H1 (cell line): ENCODE measurements at regions not wholly inside any gene's neighbourhood (a gene's known extent, or its start where the extent isn't known, plus 50 kb on each side); places are given as distances from the start of the nearest gene placed in this dataset.

ENCODE experiments used
- CTCF ChIA-PET: fragments of 300-600 bp; sonication (Branson Sonifier 250); formaldehyde crosslinking; loops from one replicate; lab custom pipeline; 2021; ENCODE audit not compliant: partially characterized antibody; lab: Charles Lee
- POLR2A ChIA-PET: fragments of 300-600 bp; sonication (Branson Sonifier 250); formaldehyde crosslinking; loops from one replicate; lab custom pipeline; 2021; ENCODE audit warnings: inconsistent platforms; ENCODE audit not compliant: partially characterized antibody; lab: Charles Lee
- DNase-seq, 2 experiments: peaks; one replicate each; pipeline versions ENCODE4 v3.0.0 to v3.0.0-alpha.2; 2010 to 2022; ENCODE audit warnings: low spot score in 2 of 2, low read depth in 1 of 2, mixed read lengths in 1 of 2
- FAIRE-seq: peaks from 2 replicates; lab custom pipeline; 2011; peaks lifted over from hg19 to GRCh38; lab: Jason Lieb, UNC
- H2AFZ ChIP-seq: 2 replicates; pipeline ENCODE4 v1.8.1; 2012; ENCODE audit warnings: low read length, inconsistent platforms
- H2AK5ac ChIP-seq: 2 replicates; pipeline ENCODE4 v1.6.1; 2013; ENCODE audit warnings: low read depth, low read length
- H2BK120ac ChIP-seq: replicated peaks from 2 replicates; pipeline ENCODE3; 2013; ENCODE audit warnings: low read depth, low read length, inconsistent platforms
- H2BK12ac ChIP-seq: 2 replicates; pipeline ENCODE4 v1.6.1; 2013; ENCODE audit warnings: low read depth, low read length
- H2BK15ac ChIP-seq: 2 replicates; pipeline ENCODE4 v1.6.1; 2013; ENCODE audit warnings: low read length
- H2BK20ac ChIP-seq: 2 replicates; pipeline ENCODE4 v1.6.1; 2013; ENCODE audit warnings: low read length
- H2BK5ac ChIP-seq: 2 replicates; pipeline ENCODE4 v1.6.1; 2013; ENCODE audit warnings: low read depth, low read length
- H3K14ac ChIP-seq: 2 replicates; pipeline ENCODE4 v1.6.1; 2013; ENCODE audit warnings: inconsistent platforms; ENCODE audit not compliant: insufficient read length
- H3K18ac ChIP-seq: 2 replicates; pipeline ENCODE4 v1.6.1; 2013; ENCODE audit warnings: low read length; ENCODE audit errors: extremely low read depth
- H3K23ac ChIP-seq: 2 replicates; pipeline ENCODE4 v1.6.1; 2013; ENCODE audit warnings: inconsistent platforms; ENCODE audit not compliant: insufficient read length
- H3K23me2 ChIP-seq: 2 replicates; pipeline ENCODE4 v1.6.1; 2013; ENCODE audit warnings: low read depth, low read length
- H3K27ac ChIP-seq: 2 replicates; pipeline ENCODE4 v1.6.1; 2011; ENCODE audit warnings: low read depth, low read length, inconsistent platforms
- H3K27me3 ChIP-seq, 4 experiments: replicated peaks in 1 of 4; 1 replicate in 1 of 4; 2 replicates in 3 of 4; pipeline versions ENCODE4 v1.6.1 to v1.8.1; 2011 to 2013; ENCODE audit warnings: low read length in 3 of 4, mild to moderate bottlenecking in 3 of 4, inconsistent platforms in 2 of 4, mixed read lengths in 2 of 4, moderate library complexity in 1 of 4; ENCODE audit not compliant: control insufficient read depth in 3 of 4, insufficient read depth in 3 of 4; ENCODE audit errors: extremely low read depth in 1 of 4
- H3K36me3 ChIP-seq, 4 experiments: 2 replicates each; pipeline versions ENCODE4 v1.6.1 to v1.8.1; 2011 to 2013; ENCODE audit warnings: mild to moderate bottlenecking in 4 of 4, low read length in 3 of 4, moderate library complexity in 2 of 4, control low read depth in 1 of 4, inconsistent platforms in 1 of 4; ENCODE audit not compliant: insufficient read depth in 4 of 4, control insufficient read depth in 2 of 4
- H3K4ac ChIP-seq: replicated peaks from 2 replicates; pipeline ENCODE3; 2013; ENCODE audit warnings: low read length, low read depth, mixed read lengths, inconsistent platforms; ENCODE audit not compliant: insufficient read length
- H3K4me1 ChIP-seq, 4 experiments: replicated peaks in 1 of 4; 1 replicate in 1 of 4; 2 replicates in 3 of 4; pipeline versions ENCODE4 v1.6.1 to v1.8.1; 2011 to 2013; ENCODE audit warnings: low read length in 3 of 4, inconsistent platforms in 2 of 4, mixed read lengths in 1 of 4; ENCODE audit not compliant: insufficient read depth in 4 of 4, control insufficient read depth in 3 of 4
- H3K4me2 ChIP-seq, 2 experiments: 2 replicates each; pipeline versions ENCODE4 v1.6.1 to v1.8.1; 2011 to 2013; ENCODE audit warnings: low read depth in 2 of 2, low read length in 2 of 2, control low read depth in 1 of 2, inconsistent platforms in 1 of 2, mild to moderate bottlenecking in 1 of 2; ENCODE audit not compliant: insufficient read depth in 1 of 2
- H3K4me3 ChIP-seq, 4 experiments: fragments of 200-600, 300-600 bp in 1 of 4; sonication (generic), shearing (Covaris generic), sonication (Bioruptor Twin) in 1 of 4; 2 replicates each; pipeline versions ENCODE4 v1.5.1 to v1.8.1; 2011 to 2016; ENCODE audit warnings: low read length in 4 of 4, low read depth in 3 of 4, control low read depth in 2 of 4, inconsistent platforms in 2 of 4, mild to moderate bottlenecking in 2 of 4, mixed read lengths in 1 of 4, moderate library complexity in 1 of 4; ENCODE audit not compliant: insufficient read depth in 2 of 4; ENCODE audit errors: extremely low read depth in 1 of 4
- H3K56ac ChIP-seq: replicated peaks from 2 replicates; pipeline ENCODE3; 2013; ENCODE audit warnings: low read depth, mild to moderate bottlenecking, mixed read lengths, low read length, inconsistent platforms; ENCODE audit not compliant: insufficient read length
- H3K79me1 ChIP-seq: 2 replicates; pipeline ENCODE4 v1.6.1; 2013; ENCODE audit warnings: low read depth, low read length, control low read depth
- H3K79me2 ChIP-seq, 2 experiments: 2 replicates each; pipeline versions ENCODE4 v1.6.1 to v1.8.1; 2012 to 2013; ENCODE audit warnings: low read length in 2 of 2, mild to moderate bottlenecking in 2 of 2, inconsistent platforms in 1 of 2; ENCODE audit not compliant: insufficient read depth in 2 of 2, control insufficient read depth in 1 of 2
- H3K9ac ChIP-seq, 4 experiments: replicated peaks in 1 of 4; 1 replicate in 1 of 4; 2 replicates in 3 of 4; pipeline versions ENCODE4 v1.6.1 to v1.8.1; 2011 to 2013; ENCODE audit warnings: low read depth in 3 of 4, low read length in 3 of 4, control low read depth in 2 of 4, mild to moderate bottlenecking in 2 of 4, moderate library complexity in 2 of 4, inconsistent platforms in 1 of 4; ENCODE audit errors: extremely low read depth in 1 of 4
- H3K9me3 ChIP-seq, 2 experiments: 2 replicates each; pipeline versions ENCODE4 v1.6.1 to v1.8.1; 2012 to 2013; ENCODE audit warnings: mild to moderate bottlenecking in 2 of 2, moderate library complexity in 2 of 2, control low read depth in 1 of 2, inconsistent platforms in 1 of 2, low read depth in 1 of 2, low read length in 1 of 2, mixed read lengths in 1 of 2; ENCODE audit not compliant: insufficient read depth in 2 of 2
- H4K20me1 ChIP-seq, 2 experiments: replicated peaks in 1 of 2; 2 replicates each; pipeline versions ENCODE3 to v1.8.1; 2011 to 2013; ENCODE audit warnings: inconsistent platforms in 2 of 2, low read length in 2 of 2, mild to moderate bottlenecking in 1 of 2; ENCODE audit not compliant: insufficient read depth in 2 of 2, control insufficient read depth in 1 of 2
- H4K5ac ChIP-seq: 2 replicates; pipeline ENCODE4 v1.6.1; 2013; ENCODE audit warnings: low read length, low read depth, mixed read lengths, inconsistent platforms; ENCODE audit not compliant: insufficient read length
- H4K8ac ChIP-seq: 2 replicates; pipeline ENCODE4 v1.8.0; 2013; ENCODE audit warnings: mild to moderate bottlenecking, moderate library complexity, low read length, inconsistent platforms; ENCODE audit not compliant: insufficient read depth; ENCODE audit errors: extremely low read depth
- H4K91ac ChIP-seq: replicated peaks from 2 replicates; pipeline ENCODE3; 2013; ENCODE audit warnings: low read length, mixed read lengths, inconsistent platforms; ENCODE audit not compliant: insufficient read length
- CBX5 ChIP-seq: fragments of 300-800, 300-1000 bp; sonication (generic); IDR thresholded peaks from 2 replicates; pipeline ENCODE4 v1.7.1; 2016; ENCODE audit warnings: antibody characterized with exemption, low read length, low read depth
- JUN ChIP-seq: IDR thresholded peaks from 2 replicates; pipeline ENCODE4 v1.6.1; 2011; ENCODE audit warnings: low read depth, mild to moderate bottlenecking, improper control_type of control experiment, low read length
- SIX5 ChIP-seq: IDR thresholded peaks from 2 replicates; pipeline ENCODE4 v1.6.1; 2011; ENCODE audit warnings: mild to moderate bottlenecking, low read depth, low read length
- SRF ChIP-seq: IDR thresholded peaks from 2 replicates; pipeline ENCODE4 v1.6.1; 2011; ENCODE audit warnings: mild to moderate bottlenecking, low read depth, low read length, moderate library complexity
- TBP ChIP-seq: IDR thresholded peaks from 2 replicates; pipeline ENCODE4 v1.6.1; 2011; ENCODE audit warnings: low read depth, low read length, improper control_type of control experiment
- WGBS, 2 experiments: shearing (Covaris generic) in 1 of 2; methylation state at CpG; one replicate each; pipeline versions ENCODE4 v1.1.6 to v1.1.7; 2013 to 2015; ENCODE audit warnings: low lambda C conversion rate in 2 of 2, mixed read lengths in 2 of 2, inconsistent platforms in 1 of 2, low coverage in 1 of 2, missing lambda C conversion rate in 1 of 2; ENCODE audit not compliant: insufficient replicate concordance in 2 of 2, insufficient coverage in 1 of 2, insufficient read length in 1 of 2; ENCODE audit errors: extremely low coverage in 1 of 2, missing lambda C conversion rate in 1 of 2; 5-methylcytosine and 5-hydroxymethylcytosine counted together

GRCh38 chr3:61464518-61465140, 96.7 kb upstream of the PTPRG start:
- FAIRE-seq, result no peak
- POLR2A ChIA-PET, result no interaction called here
- Histone ChIP-seq H4K20me1 (no peaks in the 10 kb centered on the region), H3K9ac (no peak overlapping the region), H3K27me3 (no peaks in the 10 kb centered on the region; a peak in 1 of 7 replicates), H3K23me2 (no peaks in the 10 kb centered on the region), H3K14ac (no peak overlapping the region), H3K79me2 (no peaks in the 10 kb centered on the region), H3K4me2 (no peak overlapping the region), H3K9me3 (no peaks in the 10 kb centered on the region), H4K5ac (no peak overlapping the region), H3K27ac (no peak overlapping the region), H3K4me3 (no peak overlapping the region), H2BK12ac (no peak overlapping the region), H2AK5ac (no peak overlapping the region), H3K18ac (no peak overlapping the region), H2AFZ (no peak overlapping the region), H4K8ac (no peak overlapping the region), H4K91ac (no peak overlapping the region), H2BK20ac (no peak overlapping the region), H3K56ac (no peak overlapping the region), H3K4ac (no peak overlapping the region), H2BK120ac (no peak overlapping the region), H3K36me3 (no peaks in the 10 kb centered on the region), H2BK5ac (no peak overlapping the region), H3K4me1 (no peaks in the 10 kb centered on the region), H3K23ac (no peak overlapping the region), H2BK15ac (no peak overlapping the region), H3K79me1 (no peaks in the 10 kb centered on the region)
- no peak for DNase-seq
- 85% methylated on average over 9 of the region's 9 CpGs; no CpG with 5 or more reads in 1 of the 2 experiments for WGBS, 2 experiments
- CTCF ChIA-PET, result no interaction called here
- TF ChIP-seq SIX5 (no peak), SRF (no peak), TBP (no peak), CBX5 (no peak), JUN (no peak)
